ENCODE measurements at regions not wholly inside any gene's neighbourhood (a gene's known extent, or its start where the extent isn't known, plus 50 kb on each side); places are given as distances from the start of the nearest gene placed in this dataset.

DNA sequence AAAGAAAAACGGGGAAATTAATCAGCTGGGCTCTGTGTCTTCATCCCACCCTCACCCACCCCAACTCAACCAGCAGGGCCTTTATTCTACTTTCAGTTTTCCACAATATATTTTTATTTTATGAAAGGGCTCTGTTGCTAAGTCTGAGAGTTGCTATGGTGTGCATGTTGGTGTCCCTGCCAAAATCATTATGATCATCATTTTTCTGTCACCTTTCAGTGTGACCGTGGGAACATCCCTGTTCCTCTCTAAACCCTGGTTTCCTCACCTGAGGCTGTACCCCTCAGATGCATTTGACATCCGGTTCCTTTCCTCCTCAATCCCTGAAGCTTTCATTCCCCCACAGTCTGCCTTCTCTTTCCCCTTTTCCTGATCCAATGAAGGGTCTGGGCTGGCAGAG, 180.5 kb downstream of the ZFP36L2 start:
- Histone ChIP-seq H3K9me3 (ENCODE audit: control insufficient read depth, insufficient read depth, low read depth, low read length) (no peaks in the 10 kb centered on the region), H3K4me3 (ENCODE audit: low read depth in 2 of 2, low read length in 2 of 2) (no peak overlapping the region), H3K27me3 (ENCODE audit: control insufficient read depth, insufficient read depth, low read length) (no peaks in the 10 kb centered on the region), H3K27ac (ENCODE audit: low read length) (peak overlapping the region; percentile 42; the same call in 1 of the 2 replicates), H3K4me1 (ENCODE audit: control insufficient read depth, insufficient read depth, low read length) (peaks cover 31% of the 10 kb centered on the region), H3K36me3 (ENCODE audit: control insufficient read depth, insufficient read depth, low read length) (no peaks in the 10 kb centered on the region)
- ChIA-PET CTCF (no interaction called here), POLR2A (interaction anchor here (0.7 kb wide), 1 partner anchor 66 kb away, joined by 8 read pairs; no protein-coding TSS in a partner anchor)
- DNase-seq (ENCODE audit: low read depth, low spot score) (no peak), ATAC-seq (no peak)
- intact Hi-C loops (cut with micrococcal nuclease; ENCODE audit: unreplicated experiment): no loop called here
- BruUV-seq (replicated peaks): no TSS peak
- TF ChIP-seq TCF7L2 (IDR thresholded peaks at IDR 0.05; ENCODE audit: low read depth, low read length) (no peak), POLR2AphosphoS5 (IDR thresholded peaks at IDR 0.05; ENCODE audit: low read depth, low read length) (no peak), SIN3A (IDR thresholded peaks at IDR 0.05; ENCODE audit: borderline replicate concordance, insufficient read depth, low read depth, low read length) (no peak)
- TF ChIP-seq, protein P1, sequence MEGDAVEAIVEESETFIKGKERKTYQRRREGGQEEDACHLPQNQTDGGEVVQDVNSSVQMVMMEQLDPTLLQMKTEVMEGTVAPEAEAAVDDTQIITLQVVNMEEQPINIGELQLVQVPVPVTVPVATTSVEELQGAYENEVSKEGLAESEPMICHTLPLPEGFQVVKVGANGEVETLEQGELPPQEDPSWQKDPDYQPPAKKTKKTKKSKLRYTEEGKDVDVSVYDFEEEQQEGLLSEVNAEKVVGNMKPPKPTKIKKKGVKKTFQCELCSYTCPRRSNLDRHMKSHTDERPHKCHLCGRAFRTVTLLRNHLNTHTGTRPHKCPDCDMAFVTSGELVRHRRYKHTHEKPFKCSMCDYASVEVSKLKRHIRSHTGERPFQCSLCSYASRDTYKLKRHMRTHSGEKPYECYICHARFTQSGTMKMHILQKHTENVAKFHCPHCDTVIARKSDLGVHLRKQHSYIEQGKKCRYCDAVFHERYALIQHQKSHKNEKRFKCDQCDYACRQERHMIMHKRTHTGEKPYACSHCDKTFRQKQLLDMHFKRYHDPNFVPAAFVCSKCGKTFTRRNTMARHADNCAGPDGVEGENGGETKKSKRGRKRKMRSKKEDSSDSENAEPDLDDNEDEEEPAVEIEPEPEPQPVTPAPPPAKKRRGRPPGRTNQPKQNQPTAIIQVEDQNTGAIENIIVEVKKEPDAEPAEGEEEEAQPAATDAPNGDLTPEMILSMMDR (IDR thresholded peaks at IDR 0.05): no peak
- TF ChIP-seq, protein P2, sequence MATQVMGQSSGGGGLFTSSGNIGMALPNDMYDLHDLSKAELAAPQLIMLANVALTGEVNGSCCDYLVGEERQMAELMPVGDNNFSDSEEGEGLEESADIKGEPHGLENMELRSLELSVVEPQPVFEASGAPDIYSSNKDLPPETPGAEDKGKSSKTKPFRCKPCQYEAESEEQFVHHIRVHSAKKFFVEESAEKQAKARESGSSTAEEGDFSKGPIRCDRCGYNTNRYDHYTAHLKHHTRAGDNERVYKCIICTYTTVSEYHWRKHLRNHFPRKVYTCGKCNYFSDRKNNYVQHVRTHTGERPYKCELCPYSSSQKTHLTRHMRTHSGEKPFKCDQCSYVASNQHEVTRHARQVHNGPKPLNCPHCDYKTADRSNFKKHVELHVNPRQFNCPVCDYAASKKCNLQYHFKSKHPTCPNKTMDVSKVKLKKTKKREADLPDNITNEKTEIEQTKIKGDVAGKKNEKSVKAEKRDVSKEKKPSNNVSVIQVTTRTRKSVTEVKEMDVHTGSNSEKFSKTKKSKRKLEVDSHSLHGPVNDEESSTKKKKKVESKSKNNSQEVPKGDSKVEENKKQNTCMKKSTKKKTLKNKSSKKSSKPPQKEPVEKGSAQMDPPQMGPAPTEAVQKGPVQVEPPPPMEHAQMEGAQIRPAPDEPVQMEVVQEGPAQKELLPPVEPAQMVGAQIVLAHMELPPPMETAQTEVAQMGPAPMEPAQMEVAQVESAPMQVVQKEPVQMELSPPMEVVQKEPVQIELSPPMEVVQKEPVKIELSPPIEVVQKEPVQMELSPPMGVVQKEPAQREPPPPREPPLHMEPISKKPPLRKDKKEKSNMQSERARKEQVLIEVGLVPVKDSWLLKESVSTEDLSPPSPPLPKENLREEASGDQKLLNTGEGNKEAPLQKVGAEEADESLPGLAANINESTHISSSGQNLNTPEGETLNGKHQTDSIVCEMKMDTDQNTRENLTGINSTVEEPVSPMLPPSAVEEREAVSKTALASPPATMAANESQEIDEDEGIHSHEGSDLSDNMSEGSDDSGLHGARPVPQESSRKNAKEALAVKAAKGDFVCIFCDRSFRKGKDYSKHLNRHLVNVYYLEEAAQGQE (IDR thresholded peaks at IDR 0.05; ENCODE audit: insufficient read depth in 1 of 2, low read depth in 2 of 2, low read length in 1 of 2): no peak
- in situ Hi-C loops (cut with HindIII; ENCODE audit: low pct_unique_long_range_greater_than_20kb, low sequenced_read_pairs): no loop called here

DNA sequence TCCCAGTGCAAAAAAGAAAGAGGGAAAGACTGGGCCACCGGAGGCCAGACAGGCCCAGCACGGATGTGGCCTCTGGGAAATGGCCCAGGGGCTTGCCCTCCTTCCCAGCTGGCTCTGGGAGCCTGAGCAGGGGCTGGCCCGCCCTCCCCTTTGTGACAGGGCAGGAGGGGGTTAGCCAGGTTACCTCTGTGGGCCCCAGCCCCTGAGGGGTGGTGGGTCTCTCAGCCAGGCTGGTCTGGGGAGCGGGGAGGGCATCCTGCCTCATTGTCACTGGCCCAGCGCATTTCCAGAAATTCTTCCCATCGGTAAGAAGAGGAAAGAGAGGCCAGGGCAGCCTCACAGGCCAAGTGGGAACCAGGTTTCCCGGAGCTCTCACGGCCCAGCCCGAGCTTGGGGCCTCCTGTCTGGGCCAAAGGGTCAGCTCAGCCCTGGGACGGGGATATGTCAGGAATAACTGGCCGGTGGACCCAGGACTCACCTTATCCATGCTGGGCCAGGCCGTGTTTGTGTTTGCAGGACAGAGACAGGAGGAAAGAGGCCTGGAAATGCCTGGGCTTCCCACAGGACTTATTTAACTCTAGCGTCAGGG, 182.2 kb downstream of the ZFP36L2 start:
- ATAC-seq (no peak), DNase-seq (ENCODE audit: low read depth, low spot score) (no peak)
- TF ChIP-seq POLR2AphosphoS5 (IDR thresholded peaks at IDR 0.05; ENCODE audit: low read depth, low read length) (no peak), SIN3A (IDR thresholded peaks at IDR 0.05; ENCODE audit: borderline replicate concordance, insufficient read depth, low read depth, low read length) (no peak), TCF7L2 (IDR thresholded peaks at IDR 0.05; ENCODE audit: low read depth, low read length) (no peak)
- TF ChIP-seq, protein P2 (IDR thresholded peaks at IDR 0.05; ENCODE audit: insufficient read depth in 1 of 2, low read depth in 2 of 2, low read length in 1 of 2): no peak
- TF ChIP-seq, protein P1 (IDR thresholded peaks at IDR 0.05): no peak
- Histone ChIP-seq H3K4me3 (ENCODE audit: low read depth in 2 of 2, low read length in 2 of 2) (no peak overlapping the region), H3K4me1 (ENCODE audit: control insufficient read depth, insufficient read depth, low read length) (peaks cover 31% of the 10 kb centered on the region), H3K9me3 (ENCODE audit: control insufficient read depth, insufficient read depth, low read depth, low read length) (no peaks in the 10 kb centered on the region), H3K27ac (ENCODE audit: low read length) (peak overlapping the region; percentile 60), H3K36me3 (ENCODE audit: control insufficient read depth, insufficient read depth, low read length) (no peaks in the 10 kb centered on the region), H3K27me3 (ENCODE audit: control insufficient read depth, insufficient read depth, low read length) (no peaks in the 10 kb centered on the region)
- ChIA-PET POLR2A (no interaction called here), CTCF (no interaction called here)
- intact Hi-C loops (cut with micrococcal nuclease; ENCODE audit: unreplicated experiment) (no loop called here), in situ Hi-C loops (cut with HindIII; ENCODE audit: low pct_unique_long_range_greater_than_20kb, low sequenced_read_pairs) (no loop called here)
- no TSS peak for BruUV-seq (replicated peaks)

Measured in Panc1 (cell line).